Karpas-422 (cell line): ENCODE measurements at regions not wholly inside any gene's neighbourhood (a gene's known extent, or its start where the extent isn't known, plus 50 kb on each side); places are given as distances from the start of the nearest gene placed in this dataset.

Source experiments
- DNase-seq: peaks from one replicate; pipeline ENCODE4 v3.0.0-alpha.2; 2015
- H2AFZ ChIP-seq: fragments of 200-600 bp; sonication (generic); 2 replicates; pipeline ENCODE4 v1.6.1; 2014; ENCODE audit warnings: antibody characterized with exemption, low read length, mixed read lengths
- H3K27ac ChIP-seq: fragments of 200-600 bp; sonication (generic); 2 replicates; pipeline ENCODE4 v1.5.1; 2014; ENCODE audit warnings: mild to moderate bottlenecking, low read length, moderate library complexity
- H3K27me3 ChIP-seq: fragments of 200-600 bp; sonication (generic); 2 replicates; pipeline ENCODE4 v1.6.1; 2014; ENCODE audit warnings: low read length, mixed read lengths
- H3K36me3 ChIP-seq: fragments of 200-600 bp; sonication (generic); 2 replicates; pipeline ENCODE4 v1.6.1; 2014; ENCODE audit warnings: low read length, mixed read lengths; ENCODE audit not compliant: insufficient read depth
- H3K4me1 ChIP-seq: fragments of 200-600 bp; sonication (generic); 2 replicates; pipeline ENCODE4 v1.6.1; 2014; ENCODE audit warnings: mild to moderate bottlenecking, low read length, mixed read lengths
- H3K4me2 ChIP-seq: fragments of 200-600 bp; sonication (generic); 2 replicates; pipeline ENCODE4 v1.6.1; 2014; ENCODE audit warnings: low read length, low read depth, mild to moderate bottlenecking; ENCODE audit not compliant: poor library complexity, severe bottlenecking
- H3K4me3 ChIP-seq: fragments of 200-600 bp; sonication (generic); 2 replicates; pipeline ENCODE4 v1.5.1; 2014; ENCODE audit warnings: mild to moderate bottlenecking, antibody characterized with exemption, low read length, mixed read lengths
- H3K79me2 ChIP-seq: fragments of 200-600 bp; sonication (generic); 2 replicates; pipeline ENCODE4 v1.6.1; 2014; ENCODE audit warnings: mild to moderate bottlenecking, low read length, mixed read lengths
- H3K9ac ChIP-seq: fragments of 200-600 bp; sonication (generic); 2 replicates; pipeline ENCODE4 v1.6.0; 2014; ENCODE audit warnings: low read length
- H3K9me2 ChIP-seq: fragments of 200-600 bp; sonication (generic), shearing (Covaris generic); replicated peaks from 2 replicates; pipeline ENCODE4 v1.6.0; 2014; ENCODE audit warnings: mild to moderate bottlenecking, low read length, moderate library complexity; ENCODE audit not compliant: insufficient read depth
- H3K9me3 ChIP-seq: fragments of 300-700, 200-600 bp; sonication (generic); 2 replicates; pipeline ENCODE4 v1.6.1; 2014; ENCODE audit warnings: low read length, mixed read lengths
- H4K20me1 ChIP-seq: fragments of 200-600 bp; sonication (generic); 2 replicates; pipeline ENCODE4 v1.6.1; 2014; ENCODE audit warnings: mild to moderate bottlenecking, antibody characterized with exemption, low read length, low read depth; ENCODE audit not compliant: insufficient read depth

GRCh38 chr6:170080169-170080827, 210.6 kb downstream of the DLL1 start:
- Histone ChIP-seq H3K27ac (no peak overlapping the region), H3K36me3 (no peaks in the 10 kb centered on the region), H3K79me2 (no peaks in the 10 kb centered on the region), H3K4me3 (no peak overlapping the region), H3K4me2 (no peak overlapping the region), H3K4me1 (no peaks in the 10 kb centered on the region), H4K20me1 (no peaks in the 10 kb centered on the region), H3K9ac (no peak overlapping the region), H2AFZ (no peak overlapping the region), H3K9me3 (no peaks in the 10 kb centered on the region), H3K27me3 (no peaks in the 10 kb centered on the region), H3K9me2 (no peaks in the 10 kb centered on the region)
- no peak for DNase-seq

DNA sequence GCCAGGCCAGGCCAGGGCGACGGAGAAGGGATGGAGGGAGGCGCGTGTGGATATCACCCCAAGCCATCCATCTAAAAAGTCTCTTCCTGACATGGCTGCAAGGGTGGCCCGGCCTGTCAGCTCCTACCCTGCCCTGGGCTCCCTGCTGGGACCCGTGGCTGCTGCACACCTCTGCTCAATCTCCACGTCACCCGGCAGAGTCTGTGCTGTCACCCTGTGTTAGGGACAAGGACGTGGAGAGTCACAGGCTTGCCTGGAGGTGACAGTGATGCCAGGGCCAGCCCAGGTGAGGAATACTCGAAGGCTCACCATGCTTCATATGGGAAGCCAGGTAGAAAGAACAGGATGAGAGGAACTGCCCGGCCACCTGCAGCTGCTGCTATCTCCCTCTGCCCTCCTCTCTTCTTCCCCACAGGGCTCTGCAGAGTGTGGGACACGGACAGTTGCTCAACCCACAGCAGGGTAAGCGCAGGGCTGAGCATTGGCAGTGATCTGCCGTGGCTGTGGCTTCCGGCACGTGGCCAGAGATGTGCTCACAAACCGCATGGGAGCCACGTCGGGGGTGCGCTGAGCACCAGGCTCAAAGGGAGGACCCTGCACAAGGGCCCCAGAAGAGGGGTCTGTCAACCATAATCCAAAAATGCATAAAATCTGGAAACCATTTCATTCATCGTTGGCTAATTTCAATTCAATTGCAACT, 214.3 kb downstream of the DLL1 start:
- Histone ChIP-seq H3K9ac (no peak overlapping the region), H3K27ac (no peak overlapping the region), H3K4me2 (no peak overlapping the region)

DNA sequence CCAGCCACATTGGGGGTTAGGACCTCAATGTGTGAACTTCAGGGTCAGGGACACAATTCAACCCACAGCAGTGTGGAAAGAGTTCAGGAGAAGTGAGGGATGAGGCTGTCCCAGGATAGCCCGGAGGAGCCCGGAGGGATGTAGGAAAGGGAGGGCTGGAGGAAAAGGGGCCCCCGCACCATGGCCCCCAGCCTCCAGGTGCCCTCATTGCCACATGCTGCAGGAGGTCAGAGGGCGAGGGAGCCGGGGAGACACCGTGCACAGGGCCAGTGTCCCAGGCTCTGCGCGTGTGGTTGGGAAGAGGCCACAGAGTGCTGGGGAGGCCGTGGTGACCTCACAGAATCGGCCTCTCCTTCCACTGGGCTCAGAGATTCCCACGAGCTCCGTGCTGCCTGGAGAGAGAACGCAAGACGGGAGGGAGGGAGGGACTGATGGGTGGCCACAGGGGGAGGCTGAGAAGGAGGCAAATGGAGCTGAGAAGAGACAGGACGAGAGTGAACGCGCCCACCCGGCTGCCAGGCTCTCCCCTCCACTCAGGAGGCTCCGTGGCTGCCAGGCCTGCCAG, 215.1 kb downstream of the DLL1 start:
- Histone ChIP-seq H3K4me1 (no peaks in the 10 kb centered on the region), H3K9me3 (no peaks in the 10 kb centered on the region), H4K20me1 (no peaks in the 10 kb centered on the region), H3K4me3 (no peak overlapping the region), H3K27ac (no peak overlapping the region), H3K4me2 (no peak overlapping the region), H3K9me2 (no peaks in the 10 kb centered on the region), H3K9ac (no peak overlapping the region), H2AFZ (no peak overlapping the region), H3K27me3 (no peaks in the 10 kb centered on the region), H3K36me3 (no peaks in the 10 kb centered on the region), H3K79me2 (no peaks in the 10 kb centered on the region)
- DNase-seq = no peak

More for the DNA sequence above, 214.3 kb downstream of the DLL1 start:
- Histone ChIP-seq H4K20me1 (no peaks in the 10 kb centered on the region), H3K27me3 (no peaks in the 10 kb centered on the region), H3K4me3 (no peak overlapping the region), H2AFZ (no peak overlapping the region), H3K36me3 (no peaks in the 10 kb centered on the region), H3K9me2 (no peaks in the 10 kb centered on the region), H3K4me1 (no peaks in the 10 kb centered on the region), H3K79me2 (no peaks in the 10 kb centered on the region), H3K9me3 (no peaks in the 10 kb centered on the region)
- DNase-seq = no peak

DNA sequence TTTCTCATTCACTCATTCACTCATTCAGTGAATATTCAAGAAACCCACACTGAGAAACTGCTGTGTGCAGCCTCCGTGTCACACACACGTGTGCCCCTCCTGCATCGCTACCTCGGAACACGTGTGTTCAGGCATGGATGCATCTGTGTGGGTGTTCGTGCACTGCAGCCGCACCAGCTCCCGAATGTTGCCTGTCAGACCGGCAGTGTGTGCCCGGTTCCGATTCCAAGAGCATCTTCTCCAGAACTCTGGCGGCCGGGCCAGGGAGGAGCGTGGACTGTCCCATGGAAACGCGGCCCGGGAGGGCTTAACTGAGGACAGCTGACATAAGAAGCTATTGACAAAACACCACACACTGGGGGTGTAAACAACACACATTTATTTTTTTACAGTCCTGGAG, 216.0 kb downstream of the DLL1 start:
- Histone ChIP-seq H2AFZ (no peak overlapping the region), H3K4me2 (no peak overlapping the region), H3K9me2 (no peaks in the 10 kb centered on the region), H4K20me1 (no peaks in the 10 kb centered on the region), H3K36me3 (no peaks in the 10 kb centered on the region), H3K27me3 (no peaks in the 10 kb centered on the region), H3K9ac (no peak overlapping the region), H3K4me3 (no peak overlapping the region), H3K79me2 (no peaks in the 10 kb centered on the region), H3K27ac (no peak overlapping the region), H3K9me3 (no peaks in the 10 kb centered on the region), H3K4me1 (no peaks in the 10 kb centered on the region)
- DNase-seq = no peak

GRCh38 chr6:170074435-170074834, 216.4 kb downstream of the DLL1 start:
- Histone ChIP-seq H3K27ac (no peak overlapping the region), H3K36me3 (no peaks in the 10 kb centered on the region), H3K4me3 (no peak overlapping the region), H3K9ac (no peak overlapping the region), H4K20me1 (no peaks in the 10 kb centered on the region), H3K4me1 (no peaks in the 10 kb centered on the region), H3K79me2 (no peaks in the 10 kb centered on the region), H3K9me3 (no peaks in the 10 kb centered on the region), H2AFZ (no peak overlapping the region), H3K4me2 (no peak overlapping the region), H3K9me2 (no peaks in the 10 kb centered on the region), H3K27me3 (no peaks in the 10 kb centered on the region)
- DNase-seq = no peak

- Histone ChIP-seq H3K27me3 (no peaks in the 10 kb centered on the region), H4K20me1 (no peaks in the 10 kb centered on the region), H3K9me3 (no peaks in the 10 kb centered on the region), H3K36me3 (no peaks in the 10 kb centered on the region), H3K79me2 (no peaks in the 10 kb centered on the region), H3K9ac (no peak overlapping the region), H2AFZ (no peak overlapping the region), H3K4me3 (no peak overlapping the region), H3K9me2 (no peaks in the 10 kb centered on the region), H3K27ac (no peak overlapping the region), H3K4me2 (no peak overlapping the region), H3K4me1 (no peaks in the 10 kb centered on the region)
- DNase-seq = no peak
These were observed 217.0 kb downstream of the DLL1 start for GRCh38 chr6:170073846-170074245.

- no peaks in the 10 kb centered on the region for H3K36me3 ChIP-seq
- H2AFZ ChIP-seq = no peak overlapping the region
- no peaks in the 10 kb centered on the region for H3K9me2 ChIP-seq
- no peak overlapping the region for H3K4me2 ChIP-seq
- H3K27me3 ChIP-seq = no peaks in the 10 kb centered on the region
- no peak overlapping the region for H3K4me3 ChIP-seq
- no peak overlapping the region for H3K9ac ChIP-seq
- no peak overlapping the region for H3K27ac ChIP-seq
- H3K4me1 ChIP-seq = no peaks in the 10 kb centered on the region
- no peaks in the 10 kb centered on the region for H4K20me1 ChIP-seq
- no peak for DNase-seq
- H3K79me2 ChIP-seq = no peaks in the 10 kb centered on the region
- no peaks in the 10 kb centered on the region for H3K9me3 ChIP-seq
These were observed 218.6 kb downstream of the DLL1 start for GRCh38 chr6:170072246-170072645.

DNA sequence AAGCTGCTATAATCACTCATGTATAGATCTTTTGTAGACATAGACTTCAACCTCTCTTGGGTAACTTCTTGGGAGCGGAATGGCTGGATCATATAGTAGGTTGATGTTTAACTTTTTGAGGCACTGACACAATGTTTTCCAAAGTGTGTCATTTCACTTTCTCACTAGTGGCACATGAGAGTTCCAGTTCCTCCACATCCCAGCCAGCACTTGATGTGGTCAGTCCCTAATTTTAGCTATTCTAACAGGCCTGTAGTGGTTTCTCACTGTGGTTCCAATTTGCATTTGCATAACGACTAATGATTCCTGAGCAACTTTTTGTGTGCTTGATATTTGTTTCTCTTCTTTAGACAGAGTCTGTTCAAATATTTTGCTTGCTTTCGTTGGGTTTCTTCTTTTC, 221.3 kb downstream of the DLL1 start:
- no peaks in the 10 kb centered on the region for H3K36me3 ChIP-seq

More for the DNA sequence above, 221.3 kb downstream of the DLL1 start:
- H3K9me2 ChIP-seq = no peaks in the 10 kb centered on the region
- H3K9me3 ChIP-seq = no peaks in the 10 kb centered on the region
- H3K4me1 ChIP-seq = no peaks in the 10 kb centered on the region
- no peaks in the 10 kb centered on the region for H3K79me2 ChIP-seq
- H2AFZ ChIP-seq = no peak overlapping the region
- no peak overlapping the region for H3K4me3 ChIP-seq
- no peak overlapping the region for H3K9ac ChIP-seq
- no peaks in the 10 kb centered on the region for H3K27me3 ChIP-seq
- H4K20me1 ChIP-seq = no peaks in the 10 kb centered on the region
- H3K27ac ChIP-seq = no peak overlapping the region
- DNase-seq = no peak
- H3K4me2 ChIP-seq = no peak overlapping the region
